UCSD-AML1 (cell line): ENCODE measurements at regions not wholly inside any gene's neighbourhood (a gene's known extent, or its start where the extent isn't known, plus 50 kb on each side); places are given as distances from the start of the nearest gene placed in this dataset.

ENCODE experiments used
- DNase-seq: peaks from one replicate; lab custom pipeline; 2025; ENCODE audit not compliant: unreplicated experiment; lab: John Stamatoyannopoulos, UW

GRCh38 chr5:161757223-161757622 is 71.7 kb downstream of the GABRA6 start:
- no peak for DNase-seq

GRCh38 chr5:161763571-161763970 is 78.0 kb downstream of the GABRA6 start:
- peak; percentile 5 for DNase-seq

- DNase-seq = no peak
These were observed 80.1 kb downstream of the GABRA6 start for GRCh38 chr5:161765611-161766010.

- no peak for DNase-seq
These were observed 72.0 kb upstream of the GABRA1 start for GRCh38 chr5:161775891-161776290.

GRCh38 chr5:161778796-161779195 is 69.1 kb upstream of the GABRA1 start:
- DNase-seq = no peak

GRCh38 chr5:161783297-161783696 is 64.6 kb upstream of the GABRA1 start:
- no peak for DNase-seq

- no peak for DNase-seq
These were observed 61.2 kb upstream of the GABRA1 start for GRCh38 chr5:161786686-161787085.

GRCh38 chr5:161790926-161791325 is 57.0 kb upstream of the GABRA1 start:
- no peak for DNase-seq
